Epithelial cell of proximal tubule (primary cell): ENCODE measurements at regions not wholly inside any gene's neighbourhood (a gene's known extent, or its start where the extent isn't known, plus 50 kb on each side); places are given as distances from the start of the nearest gene placed in this dataset.

Experiments
- DNase-seq: peaks from one replicate; pipeline ENCODE4 v3.0.0-alpha.2; 2011; ENCODE audit warnings: low read depth
- H3K4me3 ChIP-seq: 2 replicates; pipeline ENCODE4 v1.5.1; 2011; ENCODE audit warnings: low read depth, mild to moderate bottlenecking, low read length
- TF ChIP-seq, protein P1 (sequence below): conservative IDR thresholded peaks from 2 replicates; pipeline ENCODE4 v1.5.1; 2012; ENCODE audit warnings: low read depth, mild to moderate bottlenecking, low read length

DNA sequence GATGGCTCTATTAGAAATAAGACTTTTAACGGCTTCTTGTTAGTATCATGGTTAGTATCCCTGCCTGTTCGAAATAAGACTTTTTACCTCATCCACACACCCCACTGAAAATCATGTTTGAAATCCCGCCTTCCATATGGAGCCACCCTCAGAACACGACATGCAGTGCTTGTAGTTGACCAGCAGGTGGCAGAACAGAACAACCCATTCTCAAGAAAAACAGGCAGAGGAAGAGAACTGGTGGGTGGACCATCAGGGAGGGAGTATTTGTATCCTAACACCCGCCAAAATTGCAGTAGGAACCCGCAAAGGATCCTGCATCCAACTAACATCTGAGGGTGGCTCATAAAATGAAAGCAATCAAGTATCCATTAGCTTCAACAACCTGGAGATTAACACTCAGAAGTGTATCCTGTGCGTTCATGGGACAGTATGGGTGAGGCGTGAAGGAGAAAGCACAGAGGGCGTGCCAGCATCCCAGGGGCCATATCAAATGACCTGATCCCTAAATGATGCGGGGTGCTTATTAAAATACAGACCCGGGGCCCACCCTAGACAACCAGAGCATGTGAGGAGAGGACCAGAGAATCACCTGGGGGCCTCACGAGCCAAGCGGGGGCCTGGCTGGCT lies 89.6 kb upstream of the NHSL1 start:
- TF ChIP-seq, protein P1, sequence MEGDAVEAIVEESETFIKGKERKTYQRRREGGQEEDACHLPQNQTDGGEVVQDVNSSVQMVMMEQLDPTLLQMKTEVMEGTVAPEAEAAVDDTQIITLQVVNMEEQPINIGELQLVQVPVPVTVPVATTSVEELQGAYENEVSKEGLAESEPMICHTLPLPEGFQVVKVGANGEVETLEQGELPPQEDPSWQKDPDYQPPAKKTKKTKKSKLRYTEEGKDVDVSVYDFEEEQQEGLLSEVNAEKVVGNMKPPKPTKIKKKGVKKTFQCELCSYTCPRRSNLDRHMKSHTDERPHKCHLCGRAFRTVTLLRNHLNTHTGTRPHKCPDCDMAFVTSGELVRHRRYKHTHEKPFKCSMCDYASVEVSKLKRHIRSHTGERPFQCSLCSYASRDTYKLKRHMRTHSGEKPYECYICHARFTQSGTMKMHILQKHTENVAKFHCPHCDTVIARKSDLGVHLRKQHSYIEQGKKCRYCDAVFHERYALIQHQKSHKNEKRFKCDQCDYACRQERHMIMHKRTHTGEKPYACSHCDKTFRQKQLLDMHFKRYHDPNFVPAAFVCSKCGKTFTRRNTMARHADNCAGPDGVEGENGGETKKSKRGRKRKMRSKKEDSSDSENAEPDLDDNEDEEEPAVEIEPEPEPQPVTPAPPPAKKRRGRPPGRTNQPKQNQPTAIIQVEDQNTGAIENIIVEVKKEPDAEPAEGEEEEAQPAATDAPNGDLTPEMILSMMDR, result peak; percentile 97
- H3K4me3 ChIP-seq, result no peak overlapping the region
- DNase-seq, result no peak

DNA sequence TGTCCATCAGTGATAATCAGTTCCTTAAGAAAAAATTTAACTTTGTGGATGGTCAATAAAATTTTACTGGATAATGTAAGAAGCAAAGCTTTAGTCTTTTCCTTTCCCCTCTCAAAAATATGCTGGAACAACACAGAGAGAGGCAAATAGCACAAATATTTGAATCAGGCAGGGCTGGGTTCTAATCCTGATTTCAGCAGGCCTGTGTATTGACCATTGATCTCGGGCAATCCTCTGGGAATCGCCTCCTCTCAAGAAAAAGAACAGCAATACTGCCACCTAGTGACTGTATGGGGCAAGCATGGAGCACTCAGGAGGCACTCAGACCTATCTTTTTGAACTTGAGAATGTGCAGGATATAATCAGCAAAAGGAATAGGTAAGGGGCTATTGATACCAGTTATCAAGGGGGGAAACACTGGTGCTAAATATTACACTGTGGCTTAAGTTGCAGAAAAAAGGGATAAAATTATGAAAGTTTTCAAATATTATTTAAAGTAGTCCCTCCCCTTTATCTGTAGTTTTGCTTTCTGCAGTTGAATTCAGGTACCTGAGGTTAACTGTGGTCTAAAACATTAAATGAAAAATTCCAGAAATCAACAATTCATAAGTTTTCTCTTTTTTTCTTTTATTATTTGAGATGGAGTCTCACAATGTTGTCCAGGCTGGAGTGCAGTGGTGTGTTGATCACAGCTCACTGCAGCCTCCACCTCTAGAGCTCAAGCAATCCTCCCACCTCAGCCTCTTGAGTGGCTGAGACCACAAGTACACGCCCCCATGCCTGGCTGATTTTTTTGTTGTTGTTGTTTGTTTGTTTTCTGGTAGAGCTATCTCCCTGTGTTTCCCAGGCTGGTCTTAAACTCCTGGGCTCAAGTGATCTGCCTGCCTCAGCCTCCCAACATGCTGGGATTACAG lies 91.8 kb upstream of the NHSL1 start:
- DNase-seq, result no peak
- H3K4me3 ChIP-seq, result no peak overlapping the region
- TF ChIP-seq, protein P1, result peak; percentile 92

DNA sequence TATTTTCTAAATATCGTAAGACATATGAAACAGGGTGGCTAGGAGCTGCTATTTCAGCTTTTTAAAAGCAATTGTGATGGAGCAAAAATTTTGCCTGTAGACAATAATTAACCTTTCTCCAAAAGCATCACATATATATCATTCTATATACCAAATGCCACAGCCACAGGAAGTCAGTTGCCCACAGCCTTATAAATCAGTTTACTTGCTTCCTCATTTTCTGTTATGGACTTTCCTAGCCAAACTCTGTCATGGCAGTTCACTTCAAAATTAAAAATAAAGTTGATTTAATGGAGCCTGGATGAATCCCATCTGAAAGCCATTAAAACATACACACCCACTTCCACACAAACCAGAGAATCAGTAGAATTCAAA lies 93.4 kb upstream of the NHSL1 start:
- DNase-seq, result no peak

DNA sequence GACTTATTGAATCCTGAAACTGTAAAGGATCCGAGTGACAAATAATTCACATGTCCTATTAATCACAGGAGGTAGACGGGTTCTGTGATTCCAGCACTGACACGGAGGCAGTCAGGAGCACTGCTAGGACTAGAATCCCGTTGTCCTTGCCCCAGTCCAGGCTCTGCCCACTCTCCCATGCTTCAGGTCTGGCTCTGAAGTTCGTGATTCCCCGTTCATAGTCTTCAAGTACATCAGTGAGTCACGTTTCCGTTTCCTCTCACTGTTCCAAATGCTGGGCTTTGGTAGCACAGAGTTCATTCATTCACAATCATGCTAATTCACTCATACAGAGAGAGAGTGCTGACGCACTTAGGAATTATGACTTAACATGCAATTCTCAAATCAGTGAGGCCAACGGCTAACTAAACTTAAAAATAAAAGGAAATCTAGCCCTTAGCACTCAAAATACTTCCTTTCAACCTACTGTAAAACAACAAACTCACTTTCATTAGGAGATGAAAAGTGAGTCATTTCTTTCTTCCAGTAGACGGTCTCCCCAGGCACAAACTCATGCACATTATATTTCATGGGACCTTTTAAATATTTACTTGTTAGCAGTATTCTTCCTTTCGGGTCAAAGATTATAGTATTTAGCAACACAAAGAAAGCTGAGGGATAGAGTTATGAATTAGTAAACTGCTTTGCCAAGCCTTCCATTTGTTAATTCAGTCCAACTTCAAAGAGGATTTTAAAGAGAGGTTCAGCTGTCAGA lies 94.0 kb upstream of the NHSL1 start:
- H3K4me3 ChIP-seq, result peak overlapping the region; percentile 41
- TF ChIP-seq, protein P1, result no peak
- DNase-seq, result peak; percentile 87

More for the DNA sequence above, 93.4 kb upstream of the NHSL1 start:
- TF ChIP-seq, protein P1, result no peak
- H3K4me3 ChIP-seq, result peak overlapping the region; percentile 41

DNA sequence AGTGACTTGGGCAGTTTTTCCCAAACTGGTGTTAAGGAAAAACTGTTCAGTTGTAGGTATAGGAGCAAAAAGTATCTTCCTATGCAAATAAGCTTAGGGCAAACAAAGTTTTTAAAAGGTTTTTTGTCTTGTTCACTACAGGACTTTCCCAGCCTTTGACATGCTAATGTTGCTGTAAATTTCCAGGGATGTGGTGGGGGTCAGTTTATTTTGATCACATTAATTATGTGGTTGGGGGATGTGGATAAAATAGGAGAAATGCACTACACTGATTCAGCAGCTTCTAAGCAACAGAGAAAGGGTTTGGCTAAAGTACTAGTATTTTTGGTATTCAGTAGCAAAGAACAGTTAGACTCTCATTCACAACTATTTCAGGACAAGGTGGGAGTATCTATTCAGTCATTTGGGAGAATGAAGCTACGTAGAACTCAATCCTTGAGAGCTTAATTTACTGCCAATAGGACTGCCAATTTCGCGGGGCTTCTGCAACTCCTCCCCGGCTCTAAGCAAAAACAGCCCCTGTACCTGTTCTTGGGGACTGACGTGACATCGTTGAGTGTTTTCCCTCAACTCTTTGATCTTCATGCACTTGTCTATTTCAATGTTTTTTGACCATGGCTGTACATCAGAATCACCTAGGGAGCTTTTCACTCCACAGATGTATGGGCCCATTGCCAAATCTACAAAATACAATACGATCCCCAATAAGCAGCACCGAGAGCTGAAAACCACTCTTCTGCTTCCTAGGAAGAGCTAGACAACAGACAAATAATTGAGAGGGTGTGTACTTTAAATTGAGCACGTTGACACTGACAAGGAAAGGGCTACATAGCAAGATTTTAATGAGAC lies 94.8 kb upstream of the NHSL1 start:
- TF ChIP-seq, protein P1, result no peak
- H3K4me3 ChIP-seq, result peak overlapping the region; percentile 41

DNA sequence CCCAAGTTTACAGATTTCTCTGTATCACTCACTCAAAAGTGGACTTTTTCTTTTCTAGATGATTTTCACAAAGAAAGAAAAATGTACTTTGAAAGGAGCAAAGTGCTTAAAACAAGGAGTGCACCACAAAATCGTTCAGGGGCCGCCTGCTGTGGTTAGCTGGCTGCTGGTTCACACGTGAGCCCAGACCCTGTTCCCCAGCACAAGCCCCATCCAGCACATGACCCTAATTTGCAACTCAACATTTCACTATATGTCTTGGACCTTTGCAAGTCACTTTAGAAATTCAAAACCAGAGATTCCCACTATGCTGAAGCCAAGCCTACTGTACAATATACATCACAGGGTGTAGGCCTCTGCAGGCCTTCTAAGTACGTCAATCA lies 95.5 kb upstream of the NHSL1 start:
- DNase-seq, result no peak
- H3K4me3 ChIP-seq, result no peak overlapping the region
- TF ChIP-seq, protein P1, result no peak

More for the DNA sequence above, 94.8 kb upstream of the NHSL1 start:
- no peak for DNase-seq
